ENCODE measurements at regions not wholly inside any gene's neighbourhood (a gene's known extent, or its start where the extent isn't known, plus 50 kb on each side); places are given as distances from the start of the nearest gene placed in this dataset.

DNA sequence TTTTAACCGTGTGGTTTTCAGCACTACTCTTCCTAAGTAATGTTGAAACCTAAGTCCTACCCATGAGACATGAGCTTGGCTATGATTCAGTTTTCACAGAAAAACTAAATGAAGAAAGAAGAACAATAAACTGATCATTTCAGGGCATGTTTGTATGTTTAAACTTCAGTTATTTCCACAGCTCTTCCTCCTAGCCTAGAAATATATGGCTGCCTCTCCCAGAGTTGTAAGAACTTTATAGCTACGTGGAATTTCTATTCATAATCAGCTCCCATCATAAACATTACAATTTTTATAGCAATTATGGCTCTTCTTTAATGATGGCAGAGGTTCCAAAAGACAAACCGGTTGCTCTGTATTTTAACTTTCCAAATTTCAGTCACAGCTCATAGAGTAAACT lies 314.7 kb upstream of the ADAMTSL1 start:
- DNase-seq: no peak

DNA sequence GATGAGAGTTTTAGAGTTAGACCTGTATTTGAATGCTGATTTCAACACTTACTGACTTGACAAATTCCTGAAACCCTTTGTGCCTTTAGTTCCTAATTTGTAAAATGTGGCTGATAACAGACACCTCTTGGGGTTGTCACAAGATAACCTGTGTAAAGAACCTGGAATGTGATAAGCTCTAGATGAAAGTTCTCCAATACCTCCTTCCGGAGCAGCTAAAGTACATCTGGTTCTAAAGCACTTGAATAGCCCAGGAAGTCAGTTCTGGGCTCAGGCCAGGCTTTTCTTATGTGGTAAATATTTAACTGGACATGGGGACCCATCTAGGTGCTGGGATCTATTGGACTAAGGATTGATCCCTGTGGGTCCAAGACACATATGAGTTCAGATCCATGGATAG lies 310.8 kb upstream of the ADAMTSL1 start:
- DNase-seq: no peak

- no peak for DNase-seq
These were observed 306.2 kb upstream of the ADAMTSL1 start for GRCh38 chr9:18167733-18168132.

DNA sequence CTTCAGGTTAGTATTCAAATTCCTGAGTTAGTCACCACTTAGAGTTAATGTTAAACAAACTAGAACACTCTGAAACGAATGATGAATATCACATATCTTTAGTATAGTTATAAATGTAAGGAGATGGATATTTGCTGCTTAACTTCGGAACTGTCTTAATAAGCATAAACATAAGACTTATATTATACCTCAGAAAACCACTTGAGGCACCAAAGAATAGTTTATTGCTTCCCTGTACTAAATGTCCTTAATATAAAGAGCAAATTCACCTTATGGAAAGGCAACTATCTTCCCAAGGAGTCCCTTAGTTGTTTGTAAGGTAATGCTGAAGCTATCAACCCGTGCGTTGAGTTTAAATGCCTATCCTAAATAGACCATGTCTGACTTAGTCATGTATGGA lies 300.0 kb upstream of the ADAMTSL1 start:
- no peak for DNase-seq

GRCh38 chr9:18182636-18183035 lies 291.3 kb upstream of the ADAMTSL1 start:
- DNase-seq: no peak

GRCh38 chr9:18183974-18184373 lies 290.0 kb upstream of the ADAMTSL1 start:
- no peak for DNase-seq

- DNase-seq: no peak
These were observed 289.6 kb upstream of the ADAMTSL1 start for GRCh38 chr9:18184401-18184800.

DNA sequence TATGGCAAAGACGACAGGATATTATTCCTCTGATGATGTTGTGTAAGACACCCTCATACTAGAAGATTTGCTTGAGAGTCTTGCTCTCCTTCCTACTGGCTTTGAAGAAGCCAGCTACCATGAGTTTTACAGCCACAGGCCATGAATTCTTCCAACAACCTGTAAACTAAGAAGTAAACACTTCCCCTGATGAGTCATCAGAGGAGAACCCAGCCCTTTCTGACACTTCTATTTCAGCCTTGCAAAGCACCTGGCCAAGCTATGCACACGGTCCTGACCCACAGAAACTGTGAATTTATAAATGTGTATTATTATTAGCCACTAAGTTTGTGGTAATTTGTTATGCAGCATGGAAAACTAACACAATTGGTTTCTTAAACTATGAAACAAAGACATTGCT lies 288.8 kb upstream of the ADAMTSL1 start:
- DNase-seq: no peak

DNA sequence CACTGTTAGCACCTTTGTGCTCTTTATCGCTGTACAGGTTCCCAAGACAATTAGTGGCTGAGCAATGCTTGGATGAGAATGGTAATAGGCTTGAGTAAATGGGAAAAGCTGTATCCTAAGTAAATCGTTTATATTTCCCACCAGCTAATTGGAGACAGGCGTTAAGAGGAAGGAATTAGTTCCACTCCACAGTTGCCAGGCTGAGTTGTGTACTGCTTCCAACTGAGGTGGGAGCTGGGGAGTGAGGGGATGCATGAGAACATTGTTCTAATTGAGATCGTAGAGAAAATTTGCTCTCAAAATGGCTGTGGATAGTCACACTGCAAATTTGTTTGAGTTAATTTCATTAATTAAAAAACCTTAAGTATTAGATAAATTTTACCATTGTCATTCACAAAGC lies 285.0 kb upstream of the ADAMTSL1 start:
- no peak for DNase-seq

DNA sequence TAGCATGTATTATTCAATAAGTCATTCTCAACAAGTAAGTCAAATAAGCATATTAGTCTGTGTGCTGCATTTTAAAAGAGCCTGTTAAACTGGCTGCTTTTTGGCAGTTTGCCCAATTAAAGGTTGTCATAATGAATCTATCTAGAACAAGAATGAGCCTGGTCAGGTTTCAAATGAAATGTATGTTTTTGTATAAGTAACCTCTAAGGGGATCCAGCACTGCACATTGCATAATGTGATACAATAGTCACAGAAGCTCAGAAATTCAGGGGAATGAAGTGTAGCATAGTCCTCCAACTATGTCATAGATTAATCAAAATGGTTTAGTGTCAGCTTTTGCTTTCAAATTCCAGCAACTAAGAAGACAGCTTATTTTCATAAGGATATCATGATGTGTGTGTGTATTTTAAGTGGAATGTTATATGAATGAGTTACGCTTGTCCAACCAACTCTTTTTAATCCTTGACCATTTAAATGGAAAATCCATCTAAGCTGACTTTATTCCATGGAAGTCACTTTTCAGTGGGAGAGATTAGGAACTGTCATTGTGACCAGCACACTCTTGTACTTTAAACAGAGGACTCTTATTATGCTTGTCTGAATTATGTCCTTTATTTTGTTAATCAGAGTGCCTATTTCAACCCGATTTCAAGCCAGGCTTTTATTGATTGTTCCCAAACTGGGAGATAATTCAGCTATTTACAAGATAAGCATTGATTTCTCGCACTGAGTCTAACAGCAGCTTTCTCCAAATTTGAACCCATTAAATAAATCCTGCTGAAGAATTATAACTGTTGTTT lies 283.9 kb upstream of the ADAMTSL1 start:
- no peak for DNase-seq

DNA sequence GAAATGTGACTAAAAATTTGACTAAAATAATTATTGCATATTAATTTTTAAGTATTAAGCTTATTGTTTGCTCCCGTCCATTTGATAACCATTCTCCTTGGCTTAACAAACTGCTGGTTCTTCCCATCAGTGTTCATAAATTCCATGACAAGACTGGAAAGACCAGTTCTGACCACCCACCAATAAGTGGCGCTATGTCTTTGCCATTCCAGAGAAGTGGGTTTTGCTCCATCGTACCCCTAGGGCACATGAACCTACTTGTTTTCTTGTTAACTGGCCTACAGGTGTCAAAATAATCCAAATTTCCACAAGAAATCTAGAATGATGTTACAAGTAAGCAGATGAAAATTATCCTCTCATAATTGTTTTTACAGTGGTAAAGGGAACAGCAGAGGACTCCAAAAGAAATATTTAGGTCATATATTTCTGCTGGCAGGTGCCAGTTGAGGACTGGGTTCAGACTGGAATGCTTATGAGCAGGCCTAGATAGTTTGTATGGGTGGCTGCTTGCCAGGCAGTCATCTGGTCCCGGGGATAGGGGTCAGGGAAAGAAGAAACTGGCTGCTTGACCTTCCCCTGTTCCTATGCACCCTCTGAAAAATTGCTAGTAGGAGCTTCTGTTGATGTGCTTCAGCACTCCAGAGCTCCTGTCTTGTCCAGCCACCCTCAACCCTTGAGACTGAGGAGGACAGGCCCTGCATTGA lies 283.1 kb upstream of the ADAMTSL1 start:
- no peak for DNase-seq

DNA sequence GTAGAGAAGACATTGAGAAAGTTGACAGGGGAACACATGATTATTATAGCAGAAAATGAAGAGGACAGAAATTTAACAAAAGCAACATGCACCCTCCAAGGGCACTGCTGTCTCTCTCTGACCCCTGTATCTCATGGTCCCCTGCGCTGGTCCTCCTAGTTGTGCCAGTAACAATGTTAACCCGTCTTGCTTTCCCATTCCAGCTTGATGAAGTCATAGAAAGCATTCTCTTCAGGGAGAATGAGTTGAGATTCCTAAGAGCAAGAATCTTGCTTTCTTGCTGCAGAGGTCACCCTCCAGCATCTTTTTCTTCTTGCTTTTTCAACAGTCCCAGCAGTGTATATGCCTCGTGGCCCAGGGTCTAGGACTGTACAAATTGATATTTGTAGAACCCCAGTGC lies 279.6 kb upstream of the ADAMTSL1 start:
- DNase-seq: no peak

GRCh38 chr9:18195223-18195622 lies 278.7 kb upstream of the ADAMTSL1 start:
- DNase-seq: no peak

GRCh38 chr9:18202924-18203323 lies 271.0 kb upstream of the ADAMTSL1 start:
- DNase-seq: no peak

- no peak for DNase-seq
These were observed 266.2 kb upstream of the ADAMTSL1 start for GRCh38 chr9:18207735-18208134.

DNA sequence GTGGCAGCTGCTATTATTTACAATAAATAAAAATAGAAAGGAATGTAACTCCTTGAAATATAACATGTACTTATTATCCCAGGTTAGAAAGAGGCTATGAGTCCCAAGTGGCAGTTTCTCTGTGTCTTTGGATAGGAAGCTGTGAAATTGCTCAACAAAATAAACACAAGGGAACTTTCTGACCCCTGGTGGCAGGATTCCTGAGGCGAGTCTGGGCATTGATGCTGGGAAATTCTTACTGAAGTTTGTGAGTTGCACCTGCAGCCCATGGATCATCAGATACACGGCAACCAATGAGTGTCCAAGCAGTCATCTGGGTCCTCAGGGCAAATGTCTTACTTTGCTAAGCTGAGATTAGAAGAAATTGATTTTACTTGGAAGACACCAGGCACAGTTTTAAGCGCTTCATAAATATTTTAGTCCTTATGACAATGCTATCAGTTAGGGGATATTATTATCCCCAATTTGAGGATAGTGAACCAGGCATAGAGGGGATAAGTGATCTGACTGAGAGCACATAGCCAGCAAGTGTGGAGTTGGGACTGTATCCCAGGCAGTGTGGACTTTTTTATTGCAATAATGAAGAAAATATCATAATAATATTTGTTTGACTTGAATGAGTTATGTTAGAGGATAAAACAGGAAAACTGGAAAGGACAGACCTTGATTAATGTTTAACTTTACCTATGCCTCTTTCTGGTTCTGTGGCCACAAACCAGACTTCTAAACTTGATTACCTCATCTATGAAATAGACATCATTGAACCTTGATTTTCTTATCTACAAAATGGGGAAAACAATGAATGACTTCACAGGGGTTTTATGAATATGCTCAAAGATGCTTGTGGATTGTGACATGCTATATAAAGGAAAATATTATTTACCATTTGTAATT lies 265.5 kb upstream of the ADAMTSL1 start:
- peak; percentile 9 to 23 (median 15) for DNase-seq

DNA sequence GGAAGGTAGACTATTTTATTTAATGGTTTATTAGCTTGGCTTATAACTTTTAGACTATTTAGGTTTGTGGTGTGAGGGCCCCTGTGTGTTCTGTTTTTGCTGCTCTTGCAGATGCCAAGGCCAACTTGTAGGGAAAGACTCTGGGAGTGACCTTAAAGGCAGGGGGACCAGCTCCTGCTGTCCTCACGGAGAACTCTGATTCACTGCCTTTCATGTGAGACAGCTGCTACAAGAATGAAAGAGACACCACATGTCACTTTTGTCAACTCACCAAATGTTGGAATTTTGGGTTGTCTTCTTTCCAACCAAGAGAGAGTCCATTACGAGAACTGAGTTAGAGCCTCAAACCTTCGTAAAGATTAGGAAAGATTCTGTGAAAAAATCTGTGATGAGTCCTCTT lies 258.3 kb upstream of the ADAMTSL1 start:
- DNase-seq: no peak

DNA sequence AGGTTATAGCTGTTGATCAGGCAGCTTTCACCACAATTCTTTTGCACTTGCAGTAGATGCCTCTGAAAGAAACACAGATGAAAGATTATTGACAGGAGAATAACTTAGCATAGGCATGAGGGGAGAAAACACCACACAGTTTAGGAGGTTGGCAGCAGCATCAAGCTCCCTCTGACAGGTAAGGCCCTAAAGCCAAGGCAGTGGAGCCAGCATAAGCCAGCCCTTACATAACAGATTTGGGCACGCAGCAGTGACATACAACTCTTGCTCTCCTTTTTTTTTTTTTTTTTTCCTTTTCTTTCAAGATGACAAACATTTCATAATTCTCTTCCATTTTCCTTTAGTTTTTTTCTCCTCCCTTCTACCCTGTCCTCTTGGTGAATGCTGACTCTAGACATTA lies 257.6 kb upstream of the ADAMTSL1 start:
- no peak for DNase-seq

DNA sequence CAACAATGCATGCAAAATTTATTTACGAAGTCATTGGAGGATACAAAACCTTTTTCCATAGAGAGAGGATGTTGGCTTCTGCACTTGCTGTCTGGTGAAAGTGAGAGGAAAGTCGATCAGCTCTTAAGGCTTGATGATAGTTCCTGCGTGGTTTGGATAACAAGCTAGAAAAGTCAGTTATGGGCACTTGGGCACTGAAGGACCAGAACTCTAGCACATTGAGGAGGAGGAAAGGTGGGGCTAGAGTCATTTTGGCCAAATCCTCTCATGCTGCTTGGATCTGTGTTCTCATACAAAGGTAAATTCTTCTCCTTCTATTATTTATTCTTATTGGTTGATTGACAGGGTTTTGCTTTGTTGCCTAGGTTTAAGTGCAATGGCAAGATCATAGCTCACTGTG lies 245.9 kb upstream of the ADAMTSL1 start:
- no peak for DNase-seq

- DNase-seq: no peak
These were observed 243.8 kb upstream of the ADAMTSL1 start for GRCh38 chr9:18229992-18230676.

DNA sequence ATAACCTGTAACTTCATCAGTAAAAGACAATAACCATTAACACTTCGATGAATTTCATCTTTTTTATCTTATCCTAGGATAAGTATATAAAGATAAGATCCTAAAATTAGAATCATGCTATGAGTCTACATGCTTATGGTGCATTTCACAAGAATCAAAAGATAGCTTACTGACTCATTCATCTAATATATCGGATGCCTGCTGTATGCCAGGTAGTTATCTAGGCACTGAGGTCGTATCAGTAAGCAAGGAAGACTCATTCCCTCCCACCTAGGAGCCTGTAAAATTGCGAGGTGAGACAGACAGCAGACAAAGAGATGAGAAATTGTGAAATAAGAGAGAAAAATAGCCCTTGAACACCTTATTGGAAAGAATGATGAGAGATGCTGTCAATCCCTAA lies 240.6 kb upstream of the ADAMTSL1 start:
- no peak for DNase-seq

DNA sequence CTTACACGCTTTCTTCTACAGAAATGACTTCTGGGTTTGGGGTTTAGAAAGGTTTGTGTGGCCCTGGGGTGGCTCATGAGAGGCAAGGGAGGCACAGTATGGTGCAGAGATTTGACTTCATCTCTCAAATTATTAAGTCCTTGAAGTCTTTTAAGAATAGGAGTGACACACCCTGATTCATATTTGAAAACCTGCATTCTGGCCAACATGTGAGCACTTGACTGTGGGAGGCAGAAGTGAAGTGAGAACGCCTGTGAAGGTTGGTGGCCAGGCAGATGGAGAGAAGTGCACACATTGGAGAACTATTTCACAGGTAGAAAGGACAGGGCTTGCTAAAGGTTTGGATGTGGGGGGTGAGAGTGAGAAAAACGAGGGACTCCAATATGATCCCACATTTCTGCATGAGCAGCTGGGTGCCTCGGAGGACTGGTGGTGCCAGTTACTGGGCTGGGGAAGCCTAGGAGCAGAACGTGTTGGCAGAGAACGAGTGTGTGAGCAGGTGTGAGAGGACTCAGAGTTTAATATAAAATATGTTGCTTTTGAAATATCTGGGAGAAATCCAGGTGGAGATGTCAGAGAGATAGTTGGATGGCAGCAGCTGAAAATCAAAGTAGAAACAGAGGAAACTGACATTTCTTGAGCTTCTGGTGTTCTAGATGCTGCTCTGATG lies 240.0 kb upstream of the ADAMTSL1 start:
- no peak for DNase-seq

Data from suppressor macrophage (primary cell).